SU-DHL-6 (cell line): ENCODE measurements at regions not wholly inside any gene's neighbourhood (a gene's known extent, or its start where the extent isn't known, plus 50 kb on each side); places are given as distances from the start of the nearest gene placed in this dataset.

Source experiments
- H2AFZ ChIP-seq: fragments of 200-600 bp; sonication (generic); 2 replicates; pipeline ENCODE4 v1.6.1; 2014; ENCODE audit warnings: low read depth, mild to moderate bottlenecking, moderate library complexity, mixed read lengths, antibody characterized with exemption, low read length; ENCODE audit not compliant: severe bottlenecking
- H3F3A ChIP-seq: fragments of 200-600 bp; shearing (Covaris generic); 2 replicates; pipeline ENCODE4 v1.6.0; 2016; ENCODE audit warnings: antibody characterized with exemption, mild to moderate bottlenecking; ENCODE audit not compliant: insufficient read depth
- H3K27ac ChIP-seq: fragments of 200-600 bp; sonication (generic); 2 replicates; pipeline ENCODE4 v1.5.1; 2016; ENCODE audit warnings: low read depth, mild to moderate bottlenecking, low read length, moderate library complexity, mixed read lengths
- H3K27me3 ChIP-seq: fragments of 200-600 bp; sonication (generic), shearing (Covaris generic); 2 replicates; pipeline ENCODE4 v1.6.0; 2014; ENCODE audit warnings: mild to moderate bottlenecking, low read length
- H3K36me3 ChIP-seq: fragments of 200-600 bp; sonication (generic); 2 replicates; pipeline ENCODE4 v1.6.1; 2014; ENCODE audit warnings: mild to moderate bottlenecking, low read length, mixed read lengths
- H3K4me2 ChIP-seq: fragments of 300-600, 200-600 bp; shearing (Covaris generic), sonication (generic); 2 replicates; pipeline ENCODE4 v1.6.0; 2014; ENCODE audit warnings: low read length, low read depth, mild to moderate bottlenecking; ENCODE audit not compliant: poor library complexity, severe bottlenecking
- H3K4me3 ChIP-seq: fragments of 200-600 bp; sonication (generic); 2 replicates; pipeline ENCODE4 v1.5.1; 2014; ENCODE audit warnings: antibody characterized with exemption, low read length, mild to moderate bottlenecking, mixed read lengths; ENCODE audit not compliant: insufficient read depth, poor library complexity, severe bottlenecking
- H3K79me2 ChIP-seq: fragments of 200-600 bp; sonication (generic); 2 replicates; pipeline ENCODE4 v1.6.1; 2014; ENCODE audit warnings: mild to moderate bottlenecking, low read length, moderate library complexity; ENCODE audit not compliant: insufficient read depth
- H3K9ac ChIP-seq: fragments of 200-600 bp; sonication (generic); 2 replicates; pipeline ENCODE4 v1.7.0; 2014; ENCODE audit warnings: mild to moderate bottlenecking, low read length
- H3K9me2 ChIP-seq: fragments of 200-600 bp; sonication (generic); replicated peaks from 2 replicates; pipeline ENCODE4 v1.6.1; 2014; ENCODE audit warnings: low read length; ENCODE audit not compliant: insufficient read depth
- H3K9me3 ChIP-seq: fragments of 200-600 bp; sonication (generic); 2 replicates; pipeline ENCODE4 v1.6.1; 2014; ENCODE audit warnings: low read length, mixed read lengths; ENCODE audit not compliant: insufficient read depth
- H4K20me1 ChIP-seq: fragments of 200-600 bp; sonication (generic); 2 replicates; pipeline ENCODE4 v1.6.1; 2014; ENCODE audit warnings: low read depth, mild to moderate bottlenecking, antibody characterized with exemption, low read length, moderate library complexity, mixed read lengths
- EZH2phosphoT487 ChIP-seq: fragments of 200-600 bp; sonication (generic), shearing (Covaris generic); conservative IDR thresholded peaks from 2 replicates; pipeline ENCODE4 v1.6.1; 2018; ENCODE audit warnings: mild to moderate bottlenecking, antibody characterized with exemption, low read length, moderate library complexity, mixed read lengths
- TF ChIP-seq, protein P1 (sequence below): fragments of 200-600 bp; sonication (generic); IDR thresholded peaks from one replicate; pipeline ENCODE4 v1.5.1; 2017; ENCODE audit warnings: antibody characterized with exemption, mild to moderate bottlenecking, low read length, moderate library complexity; ENCODE audit not compliant: insufficient read depth, poor library complexity, severe bottlenecking

DNA sequence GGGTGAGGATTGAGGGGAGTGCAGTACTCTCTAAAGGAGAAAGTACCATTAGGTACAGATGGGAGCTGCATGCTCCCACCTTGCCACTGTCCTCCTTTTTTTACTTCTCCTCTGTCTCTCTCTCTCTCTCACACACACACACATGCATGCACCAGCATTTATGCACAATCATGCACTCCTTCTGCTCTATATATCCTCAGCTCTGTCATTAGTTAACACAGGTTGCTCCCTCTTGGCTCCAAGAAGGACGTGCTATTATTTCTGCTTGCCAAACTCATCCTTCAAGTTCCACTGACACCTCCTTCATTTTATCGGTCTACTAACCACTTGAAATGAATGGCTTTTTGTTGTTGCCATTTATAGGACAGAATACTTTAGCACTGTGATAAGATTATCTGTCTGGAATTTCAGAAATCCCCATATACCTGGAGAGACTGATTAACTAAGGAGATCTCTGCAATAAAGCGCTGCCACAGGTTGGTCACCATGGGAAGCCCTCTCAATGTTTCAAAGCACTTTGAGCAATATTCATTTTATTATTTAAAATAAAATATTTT is 178.5 kb upstream of the TRIB2 start:
- no peaks in the 10 kb centered on the region for H4K20me1 ChIP-seq
- no peaks in the 10 kb centered on the region for H3K9me2 ChIP-seq
- no peak overlapping the region for H3K4me2 ChIP-seq
- H3K79me2 ChIP-seq: no peaks in the 10 kb centered on the region
- H3K27ac ChIP-seq: no peak overlapping the region
- H3K36me3 ChIP-seq: no peaks in the 10 kb centered on the region
- H3F3A ChIP-seq: no peaks in the 10 kb centered on the region
- TF ChIP-seq, protein P1, sequence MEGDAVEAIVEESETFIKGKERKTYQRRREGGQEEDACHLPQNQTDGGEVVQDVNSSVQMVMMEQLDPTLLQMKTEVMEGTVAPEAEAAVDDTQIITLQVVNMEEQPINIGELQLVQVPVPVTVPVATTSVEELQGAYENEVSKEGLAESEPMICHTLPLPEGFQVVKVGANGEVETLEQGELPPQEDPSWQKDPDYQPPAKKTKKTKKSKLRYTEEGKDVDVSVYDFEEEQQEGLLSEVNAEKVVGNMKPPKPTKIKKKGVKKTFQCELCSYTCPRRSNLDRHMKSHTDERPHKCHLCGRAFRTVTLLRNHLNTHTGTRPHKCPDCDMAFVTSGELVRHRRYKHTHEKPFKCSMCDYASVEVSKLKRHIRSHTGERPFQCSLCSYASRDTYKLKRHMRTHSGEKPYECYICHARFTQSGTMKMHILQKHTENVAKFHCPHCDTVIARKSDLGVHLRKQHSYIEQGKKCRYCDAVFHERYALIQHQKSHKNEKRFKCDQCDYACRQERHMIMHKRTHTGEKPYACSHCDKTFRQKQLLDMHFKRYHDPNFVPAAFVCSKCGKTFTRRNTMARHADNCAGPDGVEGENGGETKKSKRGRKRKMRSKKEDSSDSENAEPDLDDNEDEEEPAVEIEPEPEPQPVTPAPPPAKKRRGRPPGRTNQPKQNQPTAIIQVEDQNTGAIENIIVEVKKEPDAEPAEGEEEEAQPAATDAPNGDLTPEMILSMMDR: no peak
- no peak for TF ChIP-seq EZH2phosphoT487
- H3K9me3 ChIP-seq: no peaks in the 10 kb centered on the region
- no peak overlapping the region for H2AFZ ChIP-seq
- no peaks in the 10 kb centered on the region for H3K27me3 ChIP-seq
- no peak overlapping the region for H3K9ac ChIP-seq
- H3K4me3 ChIP-seq: no peak overlapping the region

DNA sequence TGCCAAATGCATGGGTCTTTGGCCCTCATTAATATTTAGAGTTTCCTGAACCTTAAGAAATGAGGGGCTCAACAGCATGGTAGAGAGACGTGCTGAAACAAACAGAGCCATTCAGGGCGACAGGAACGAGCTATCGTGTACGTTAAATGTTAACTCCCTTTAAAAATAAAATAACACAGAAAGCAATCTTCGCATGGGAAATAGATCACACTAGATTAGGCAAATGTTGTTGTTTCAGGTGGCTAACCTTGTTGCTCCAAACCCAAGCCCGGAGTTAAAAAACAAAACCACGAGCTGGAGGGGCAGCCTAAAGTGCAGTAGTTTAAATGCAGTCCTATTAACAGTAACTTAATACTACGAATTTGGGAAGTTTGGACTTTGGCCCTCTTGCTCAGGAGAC is 177.4 kb upstream of the TRIB2 start:
- no peak overlapping the region for H2AFZ ChIP-seq
- TF ChIP-seq EZH2phosphoT487: no peak
- TF ChIP-seq, protein P1: no peak
- no peak overlapping the region for H3K27ac ChIP-seq
- H3K79me2 ChIP-seq: no peaks in the 10 kb centered on the region
- H3K4me3 ChIP-seq: no peak overlapping the region
- no peaks in the 10 kb centered on the region for H4K20me1 ChIP-seq
- no peak overlapping the region for H3K4me2 ChIP-seq
- H3F3A ChIP-seq: no peaks in the 10 kb centered on the region
- no peaks in the 10 kb centered on the region for H3K27me3 ChIP-seq
- H3K9me3 ChIP-seq: no peaks in the 10 kb centered on the region
- H3K9ac ChIP-seq: no peak overlapping the region
- H3K36me3 ChIP-seq: no peaks in the 10 kb centered on the region
- H3K9me2 ChIP-seq: no peaks in the 10 kb centered on the region

DNA sequence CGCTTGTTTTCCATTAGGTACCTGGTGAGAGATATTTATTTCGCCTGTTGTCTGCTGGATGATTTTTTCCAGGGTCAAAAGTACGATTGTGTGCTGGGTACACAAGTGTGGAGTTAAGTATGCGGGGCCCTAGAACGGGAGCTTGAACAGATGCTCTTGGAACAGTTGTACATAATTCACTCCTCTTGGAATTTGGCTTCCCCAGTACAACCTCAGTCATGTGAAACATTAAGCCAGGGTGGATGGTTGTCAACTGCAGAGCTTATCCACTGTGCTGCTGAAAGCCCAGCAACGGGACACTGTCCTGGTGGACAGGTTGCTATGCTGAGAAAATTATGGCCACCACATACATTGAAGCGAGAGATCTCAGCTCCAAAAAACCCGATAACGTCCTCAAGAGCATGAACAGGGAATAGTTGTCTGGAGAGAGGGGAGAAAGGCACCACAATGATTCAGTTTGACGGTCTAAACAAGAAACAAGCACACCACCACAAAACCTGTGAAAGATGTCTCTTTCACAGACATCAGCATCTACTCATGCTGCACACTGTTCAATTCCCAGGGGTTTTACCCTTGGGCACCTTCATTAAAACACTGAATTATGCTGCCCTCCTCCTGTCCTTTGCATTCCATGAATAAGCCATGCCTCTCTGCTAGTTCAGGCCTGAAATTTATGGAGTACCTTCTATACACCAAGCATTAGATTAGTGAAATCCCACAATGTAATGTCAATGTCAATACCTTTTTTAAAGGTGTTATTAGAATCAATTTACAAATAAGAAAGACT is 176.8 kb upstream of the TRIB2 start:
- Histone ChIP-seq H3K27ac (no peak overlapping the region), H3K9me3 (no peaks in the 10 kb centered on the region), H3K9ac (no peak overlapping the region), H3K36me3 (no peaks in the 10 kb centered on the region), H3F3A (no peaks in the 10 kb centered on the region), H3K9me2 (no peaks in the 10 kb centered on the region), H3K4me2 (no peak overlapping the region), H3K27me3 (no peaks in the 10 kb centered on the region), H2AFZ (no peak overlapping the region), H4K20me1 (no peaks in the 10 kb centered on the region), H3K4me3 (no peak overlapping the region), H3K79me2 (no peaks in the 10 kb centered on the region)
- no peak for TF ChIP-seq EZH2phosphoT487
- TF ChIP-seq, protein P1: no peak
